HEK293T (cell line): ENCODE measurements at regions not wholly inside any gene's neighbourhood (a gene's known extent, or its start where the extent isn't known, plus 50 kb on each side); places are given as distances from the start of the nearest gene placed in this dataset.

Experiments
- ARNT ChIP-seq: fragments of 450-650 bp; IDR thresholded peaks from 2 replicates; pipeline ENCODE4 v1.6.1; 2017; ENCODE audit warnings: mild to moderate bottlenecking
- BHLHE40 ChIP-seq: fragments of 450-650 bp; IDR thresholded peaks from 2 replicates; pipeline ENCODE4 v1.6.1; 2016; ENCODE audit warnings: mild to moderate bottlenecking, moderate library complexity, borderline replicate concordance
- CTBP1 ChIP-seq: fragments of 450-650 bp; IDR thresholded peaks from 2 replicates; pipeline ENCODE4 v1.6.1; 2016; ENCODE audit warnings: borderline replicate concordance
- ELF4 ChIP-seq: fragments of 450-650 bp; IDR thresholded peaks from 2 replicates; pipeline ENCODE4 v1.6.1; 2017; ENCODE audit warnings: antibody characterized with exemption
- FOXA1 ChIP-seq: fragments of 450-650 bp; IDR thresholded peaks from 2 replicates; pipeline ENCODE4 v1.6.1; 2016; ENCODE audit warnings: mild to moderate bottlenecking
- FOXK2 ChIP-seq: fragments of 450-650 bp; IDR thresholded peaks from 2 replicates; pipeline ENCODE4 v1.6.1; 2016; ENCODE audit warnings: mild to moderate bottlenecking
- FOXM1 ChIP-seq: fragments of 450-650 bp; IDR thresholded peaks from 2 replicates; pipeline ENCODE4 v1.6.1; 2017; ENCODE audit warnings: mild to moderate bottlenecking, borderline replicate concordance
- HDGF ChIP-seq: fragments of 450-650 bp; IDR thresholded peaks from 2 replicates; pipeline ENCODE4 v1.6.1; 2017; ENCODE audit warnings: antibody characterized with exemption, borderline replicate concordance
- PKNOX1 ChIP-seq: fragments of 450-650 bp; IDR thresholded peaks from 2 replicates; pipeline ENCODE4 v1.6.1; 2016
- SP1 ChIP-seq: fragments of 450-650 bp; IDR thresholded peaks from 2 replicates; pipeline ENCODE4 v1.6.1; 2017
- SUZ12 ChIP-seq: fragments of 450-650 bp; IDR thresholded peaks from 2 replicates; pipeline ENCODE4 v1.6.1; 2016; ENCODE audit warnings: mild to moderate bottlenecking
- TARDBP ChIP-seq: fragments of 450-650 bp; IDR thresholded peaks from 2 replicates; pipeline ENCODE4 v1.6.1; 2016

- TF ChIP-seq BHLHE40: no peak
- TF ChIP-seq HDGF: no peak
- TF ChIP-seq TARDBP: no peak
- no peak for TF ChIP-seq ELF4
- TF ChIP-seq FOXM1: no peak
- TF ChIP-seq SP1: no peak
- TF ChIP-seq SUZ12: no peak
- TF ChIP-seq FOXA1: no peak
- no peak for TF ChIP-seq FOXK2
- no peak for TF ChIP-seq ARNT
- TF ChIP-seq PKNOX1: no peak
- TF ChIP-seq CTBP1: no peak
Observed at GRCh38 chr21:23522751-23523150, 2084.5 kb downstream of the MRPL39 start.
